ENCODE measurements at regions not wholly inside any gene's neighbourhood (a gene's known extent, or its start where the extent isn't known, plus 50 kb on each side); places are given as distances from the start of the nearest gene placed in this dataset.
A peak's percentile ranks its signal among the peaks of the same experiment; 100 is the strongest.

GRCh38 chrY:15579245-15579644 lies 1054.9 kb downstream of the NLGN4Y start:
- no peaks in the 10 kb centered on the region for H3K9me2 ChIP-seq (ENCODE audit: insufficient read depth)
- H4K20me1 ChIP-seq (replicated peaks; ENCODE audit: insufficient read depth): no peaks in the 10 kb centered on the region
- no peaks in the 10 kb centered on the region for H3F3A ChIP-seq (replicated peaks; ENCODE audit: low read depth)
- DNase-seq (ENCODE audit: low spot score) (peak; percentile 5), ATAC-seq (no peak)
- H3K27ac ChIP-seq (ENCODE audit: low read depth): no peak overlapping the region
- no peaks in the 10 kb centered on the region for H3K36me3 ChIP-seq (ENCODE audit: insufficient read depth)
- no peak overlapping the region for H3K4me3 ChIP-seq
- no peak overlapping the region for H3K4me2 ChIP-seq
- no peaks in the 10 kb centered on the region for H3K4me1 ChIP-seq (ENCODE audit: insufficient read depth)
- no peaks in the 10 kb centered on the region for H3K27me3 ChIP-seq (ENCODE audit: insufficient read depth)
- no peak overlapping the region for H3K27ac Mint-ChIP-seq
- H3K4me3 Mint-ChIP-seq: no peak overlapping the region
- TF ChIP-seq CTCF (conservative IDR thresholded peaks at IDR 0.05; ENCODE audit: low read depth in 2 of 2): peak in 1 of 2 experiments; percentile 47; a peak in 2 of 4 replicates
- TF ChIP-seq ZNF114 (CRISPR knock-in tag; IDR thresholded peaks at IDR 0.05): no peak
- H3K9me3 Mint-ChIP-seq: peaks cover 2% of the 10 kb centered on the region; the same call in 1 of the 3 replicates
- no peaks in the 10 kb centered on the region for H3K79me2 ChIP-seq (replicated peaks; ENCODE audit: insufficient read depth)
- H3K36me3 Mint-ChIP-seq (ENCODE audit: low read depth): peaks cover 3% of the 10 kb centered on the region; the same call in 2 of the 3 replicates
- peaks cover 8% of the 10 kb centered on the region; the same call in 2 of the 3 replicates for H3K4me1 Mint-ChIP-seq
- H3K27me3 Mint-ChIP-seq (ENCODE audit: insufficient read depth, low read depth, poor library complexity): no peaks in the 10 kb centered on the region
- no peak overlapping the region for H2AFZ ChIP-seq

- no peak for ATAC-seq
- H3K4me2 ChIP-seq: no peak overlapping the region
- TF ChIP-seq ZNF462 (CRISPR knock-in tag; IDR thresholded peaks at IDR 0.05) (no peak), EZH2phosphoT487 (IDR thresholded peaks at IDR 0.05; ENCODE audit: unreplicated experiment) (no peak), CREB1 (CRISPR knock-in tag; IDR thresholded peaks at IDR 0.05; ENCODE audit: low read depth) (no peak), JUNB (IDR thresholded peaks at IDR 0.05; ENCODE audit: unreplicated experiment) (no peak), EZH2 (IDR thresholded peaks at IDR 0.05; ENCODE audit: low read depth, unreplicated experiment) (no peak), POLR2AphosphoS5 (IDR thresholded peaks at IDR 0.05; ENCODE audit: low read depth) (no peak), NANOG (IDR thresholded peaks at IDR 0.05; ENCODE audit: borderline replicate concordance) (no peak), ZNF331 (CRISPR knock-in tag; IDR thresholded peaks at IDR 0.05; ENCODE audit: low read depth) (no peak), ZNF114 (CRISPR knock-in tag; IDR thresholded peaks at IDR 0.05) (no peak), STAT1 (IDR thresholded peaks at IDR 0.05; ENCODE audit: unreplicated experiment) (no peak), ETS1 (IDR thresholded peaks at IDR 0.05) (no peak)
Measured at GRCh38 chrY:15583111-15583510, 1058.8 kb downstream of the NLGN4Y start.

More at GRCh38 chrY:15583111-15583510, 1058.8 kb downstream of the NLGN4Y start:
- H3K4me1 ChIP-seq (ENCODE audit: insufficient read depth): no peaks in the 10 kb centered on the region
- H3K79me2 ChIP-seq (replicated peaks; ENCODE audit: insufficient read depth): no peaks in the 10 kb centered on the region
- H3K4me3 ChIP-seq: no peak overlapping the region
- no peak overlapping the region for H2AFZ ChIP-seq
- Mint-ChIP-seq H3K27me3 (ENCODE audit: insufficient read depth, low read depth, poor library complexity) (no peaks in the 10 kb centered on the region), H3K9me3 (peaks cover 11% of the 10 kb centered on the region; the same call in 2 of the 3 replicates), H3K4me1 (peaks cover 8% of the 10 kb centered on the region; the same call in 2 of the 3 replicates), H3K4me3 (no peak overlapping the region), H3K27ac (no peak overlapping the region), H3K36me3 (ENCODE audit: low read depth) (peaks cover 2% of the 10 kb centered on the region; the same call in 1 of the 3 replicates)
- H4K20me1 ChIP-seq (replicated peaks; ENCODE audit: insufficient read depth): no peaks in the 10 kb centered on the region
- H3K27ac ChIP-seq (ENCODE audit: low read depth): no peak overlapping the region
- no peaks in the 10 kb centered on the region for H3K9me2 ChIP-seq (ENCODE audit: insufficient read depth)
- H3K27me3 ChIP-seq (ENCODE audit: insufficient read depth): no peaks in the 10 kb centered on the region
- no peaks in the 10 kb centered on the region for H3F3A ChIP-seq (replicated peaks; ENCODE audit: low read depth)
- no peaks in the 10 kb centered on the region for H3K36me3 ChIP-seq (ENCODE audit: insufficient read depth)
- DNase-seq (ENCODE audit: low spot score): no peak
